H1 (cell line): ENCODE measurements at regions not wholly inside any gene's neighbourhood (a gene's known extent, or its start where the extent isn't known, plus 50 kb on each side); places are given as distances from the start of the nearest gene placed in this dataset.

Experiments used
- CTCF ChIA-PET: fragments of 300-600 bp; sonication (Branson Sonifier 250); formaldehyde crosslinking; loops from one replicate; lab custom pipeline; 2021; ENCODE audit not compliant: partially characterized antibody; lab: Charles Lee
- POLR2A ChIA-PET: fragments of 300-600 bp; sonication (Branson Sonifier 250); formaldehyde crosslinking; loops from one replicate; lab custom pipeline; 2021; ENCODE audit warnings: inconsistent platforms; ENCODE audit not compliant: partially characterized antibody; lab: Charles Lee
- DNase-seq, 2 experiments: peaks; one replicate each; pipeline versions ENCODE4 v3.0.0 to v3.0.0-alpha.2; 2010 to 2022; ENCODE audit warnings: low spot score in 2 of 2, low read depth in 1 of 2, mixed read lengths in 1 of 2
- FAIRE-seq: peaks from 2 replicates; lab custom pipeline; 2011; peaks lifted over from hg19 to GRCh38; lab: Jason Lieb, UNC
- H2AFZ ChIP-seq: 2 replicates; pipeline ENCODE4 v1.8.1; 2012; ENCODE audit warnings: low read length, inconsistent platforms
- H2AK5ac ChIP-seq: 2 replicates; pipeline ENCODE4 v1.6.1; 2013; ENCODE audit warnings: low read depth, low read length
- H2BK120ac ChIP-seq: replicated peaks from 2 replicates; pipeline ENCODE3; 2013; ENCODE audit warnings: low read depth, low read length, inconsistent platforms
- H2BK12ac ChIP-seq: 2 replicates; pipeline ENCODE4 v1.6.1; 2013; ENCODE audit warnings: low read depth, low read length
- H2BK15ac ChIP-seq: 2 replicates; pipeline ENCODE4 v1.6.1; 2013; ENCODE audit warnings: low read length
- H2BK20ac ChIP-seq: 2 replicates; pipeline ENCODE4 v1.6.1; 2013; ENCODE audit warnings: low read length
- H2BK5ac ChIP-seq: 2 replicates; pipeline ENCODE4 v1.6.1; 2013; ENCODE audit warnings: low read depth, low read length
- H3K14ac ChIP-seq: 2 replicates; pipeline ENCODE4 v1.6.1; 2013; ENCODE audit warnings: inconsistent platforms; ENCODE audit not compliant: insufficient read length
- H3K18ac ChIP-seq: 2 replicates; pipeline ENCODE4 v1.6.1; 2013; ENCODE audit warnings: low read length; ENCODE audit errors: extremely low read depth
- H3K23ac ChIP-seq: 2 replicates; pipeline ENCODE4 v1.6.1; 2013; ENCODE audit warnings: inconsistent platforms; ENCODE audit not compliant: insufficient read length
- H3K23me2 ChIP-seq: 2 replicates; pipeline ENCODE4 v1.6.1; 2013; ENCODE audit warnings: low read depth, low read length
- H3K27ac ChIP-seq: 2 replicates; pipeline ENCODE4 v1.6.1; 2011; ENCODE audit warnings: low read depth, low read length, inconsistent platforms
- H3K27me3 ChIP-seq, 4 experiments: replicated peaks in 1 of 4; 1 replicate in 1 of 4; 2 replicates in 3 of 4; pipeline versions ENCODE4 v1.6.1 to v1.8.1; 2011 to 2013; ENCODE audit warnings: low read length in 3 of 4, mild to moderate bottlenecking in 3 of 4, inconsistent platforms in 2 of 4, mixed read lengths in 2 of 4, moderate library complexity in 1 of 4; ENCODE audit not compliant: control insufficient read depth in 3 of 4, insufficient read depth in 3 of 4; ENCODE audit errors: extremely low read depth in 1 of 4
- H3K36me3 ChIP-seq, 4 experiments: 2 replicates each; pipeline versions ENCODE4 v1.6.1 to v1.8.1; 2011 to 2013; ENCODE audit warnings: mild to moderate bottlenecking in 4 of 4, low read length in 3 of 4, moderate library complexity in 2 of 4, control low read depth in 1 of 4, inconsistent platforms in 1 of 4; ENCODE audit not compliant: insufficient read depth in 4 of 4, control insufficient read depth in 2 of 4
- H3K4ac ChIP-seq: replicated peaks from 2 replicates; pipeline ENCODE3; 2013; ENCODE audit warnings: low read length, low read depth, mixed read lengths, inconsistent platforms; ENCODE audit not compliant: insufficient read length
- H3K4me1 ChIP-seq, 4 experiments: replicated peaks in 1 of 4; 1 replicate in 1 of 4; 2 replicates in 3 of 4; pipeline versions ENCODE4 v1.6.1 to v1.8.1; 2011 to 2013; ENCODE audit warnings: low read length in 3 of 4, inconsistent platforms in 2 of 4, mixed read lengths in 1 of 4; ENCODE audit not compliant: insufficient read depth in 4 of 4, control insufficient read depth in 3 of 4
- H3K4me2 ChIP-seq, 2 experiments: 2 replicates each; pipeline versions ENCODE4 v1.6.1 to v1.8.1; 2011 to 2013; ENCODE audit warnings: low read depth in 2 of 2, low read length in 2 of 2, control low read depth in 1 of 2, inconsistent platforms in 1 of 2, mild to moderate bottlenecking in 1 of 2; ENCODE audit not compliant: insufficient read depth in 1 of 2
- H3K4me3 ChIP-seq, 4 experiments: fragments of 200-600, 300-600 bp in 1 of 4; sonication (generic), shearing (Covaris generic), sonication (Bioruptor Twin) in 1 of 4; 2 replicates each; pipeline versions ENCODE4 v1.5.1 to v1.8.1; 2011 to 2016; ENCODE audit warnings: low read length in 4 of 4, low read depth in 3 of 4, control low read depth in 2 of 4, inconsistent platforms in 2 of 4, mild to moderate bottlenecking in 2 of 4, mixed read lengths in 1 of 4, moderate library complexity in 1 of 4; ENCODE audit not compliant: insufficient read depth in 2 of 4; ENCODE audit errors: extremely low read depth in 1 of 4
- H3K56ac ChIP-seq: replicated peaks from 2 replicates; pipeline ENCODE3; 2013; ENCODE audit warnings: low read depth, mild to moderate bottlenecking, mixed read lengths, low read length, inconsistent platforms; ENCODE audit not compliant: insufficient read length
- H3K79me1 ChIP-seq: 2 replicates; pipeline ENCODE4 v1.6.1; 2013; ENCODE audit warnings: low read depth, low read length, control low read depth
- H3K79me2 ChIP-seq, 2 experiments: 2 replicates each; pipeline versions ENCODE4 v1.6.1 to v1.8.1; 2012 to 2013; ENCODE audit warnings: low read length in 2 of 2, mild to moderate bottlenecking in 2 of 2, inconsistent platforms in 1 of 2; ENCODE audit not compliant: insufficient read depth in 2 of 2, control insufficient read depth in 1 of 2
- H3K9ac ChIP-seq, 4 experiments: replicated peaks in 1 of 4; 1 replicate in 1 of 4; 2 replicates in 3 of 4; pipeline versions ENCODE4 v1.6.1 to v1.8.1; 2011 to 2013; ENCODE audit warnings: low read depth in 3 of 4, low read length in 3 of 4, control low read depth in 2 of 4, mild to moderate bottlenecking in 2 of 4, moderate library complexity in 2 of 4, inconsistent platforms in 1 of 4; ENCODE audit errors: extremely low read depth in 1 of 4
- H3K9me3 ChIP-seq, 2 experiments: 2 replicates each; pipeline versions ENCODE4 v1.6.1 to v1.8.1; 2012 to 2013; ENCODE audit warnings: mild to moderate bottlenecking in 2 of 2, moderate library complexity in 2 of 2, control low read depth in 1 of 2, inconsistent platforms in 1 of 2, low read depth in 1 of 2, low read length in 1 of 2, mixed read lengths in 1 of 2; ENCODE audit not compliant: insufficient read depth in 2 of 2
- H4K20me1 ChIP-seq, 2 experiments: replicated peaks in 1 of 2; 2 replicates each; pipeline versions ENCODE3 to v1.8.1; 2011 to 2013; ENCODE audit warnings: inconsistent platforms in 2 of 2, low read length in 2 of 2, mild to moderate bottlenecking in 1 of 2; ENCODE audit not compliant: insufficient read depth in 2 of 2, control insufficient read depth in 1 of 2
- H4K5ac ChIP-seq: 2 replicates; pipeline ENCODE4 v1.6.1; 2013; ENCODE audit warnings: low read length, low read depth, mixed read lengths, inconsistent platforms; ENCODE audit not compliant: insufficient read length
- H4K8ac ChIP-seq: 2 replicates; pipeline ENCODE4 v1.8.0; 2013; ENCODE audit warnings: mild to moderate bottlenecking, moderate library complexity, low read length, inconsistent platforms; ENCODE audit not compliant: insufficient read depth; ENCODE audit errors: extremely low read depth
- H4K91ac ChIP-seq: replicated peaks from 2 replicates; pipeline ENCODE3; 2013; ENCODE audit warnings: low read length, mixed read lengths, inconsistent platforms; ENCODE audit not compliant: insufficient read length
- CBX5 ChIP-seq: fragments of 300-800, 300-1000 bp; sonication (generic); IDR thresholded peaks from 2 replicates; pipeline ENCODE4 v1.7.1; 2016; ENCODE audit warnings: antibody characterized with exemption, low read length, low read depth
- CHD1 ChIP-seq: IDR thresholded peaks from 2 replicates; pipeline ENCODE4 v1.6.1; 2012; ENCODE audit warnings: low read depth, low read length, improper control_type of control experiment
- HDAC2 ChIP-seq, 2 experiments: fragments of 300-600 bp in 1 of 2; sonication (generic) in 1 of 2; IDR thresholded peaks; 2 replicates each; pipeline ENCODE4 v1.6.1; 2011 to 2012; ENCODE audit warnings: low read depth in 2 of 2, low read length in 2 of 2, mild to moderate bottlenecking in 2 of 2, moderate library complexity in 2 of 2, borderline replicate concordance in 1 of 2, inconsistent platforms in 1 of 2
- HDAC6 ChIP-seq: IDR thresholded peaks from one replicate; pipeline ENCODE4 v1.7.1; 2012; ENCODE audit warnings: low read depth, mild to moderate bottlenecking, inconsistent platforms, low read length, moderate library complexity
- JUND ChIP-seq: IDR thresholded peaks from 2 replicates; pipeline ENCODE4 v1.6.1; 2011; ENCODE audit warnings: mild to moderate bottlenecking, improper control_type of control experiment, low read length
- TAF1 ChIP-seq: IDR thresholded peaks from 2 replicates; pipeline ENCODE4 v1.6.1; 2011; ENCODE audit warnings: mild to moderate bottlenecking, low read depth, low read length
- TEAD4 ChIP-seq: IDR thresholded peaks from 2 replicates; pipeline ENCODE4 v1.6.1; 2012; ENCODE audit warnings: low read depth, low read length, inconsistent platforms, mixed read lengths
- USF2 ChIP-seq: IDR thresholded peaks from 2 replicates; pipeline ENCODE4 v1.6.1; 2011; ENCODE audit warnings: low read length, improper control_type of control experiment
- WGBS, 2 experiments: shearing (Covaris generic) in 1 of 2; methylation state at CpG; one replicate each; pipeline versions ENCODE4 v1.1.6 to v1.1.7; 2013 to 2015; ENCODE audit warnings: low lambda C conversion rate in 2 of 2, mixed read lengths in 2 of 2, inconsistent platforms in 1 of 2, low coverage in 1 of 2, missing lambda C conversion rate in 1 of 2; ENCODE audit not compliant: insufficient replicate concordance in 2 of 2, insufficient coverage in 1 of 2, insufficient read length in 1 of 2; ENCODE audit errors: extremely low coverage in 1 of 2, missing lambda C conversion rate in 1 of 2; 5-methylcytosine and 5-hydroxymethylcytosine counted together

- H3K27me3 ChIP-seq: peaks cover 0 to 16% (median 9%) of the 10 kb centered on the region in 4 experiments; a peak in 5 of 7 replicates
- no peak overlapping the region for H2BK5ac ChIP-seq
- no peak overlapping the region for H3K4me2 ChIP-seq
- no peaks in the 10 kb centered on the region for H3K79me2 ChIP-seq
- no peak overlapping the region for H3K23ac ChIP-seq
- ChIA-PET POLR2A (interaction anchor here (0.6 to 0.7 kb wide), 2 partner anchors 23 to 365 kb away, joined by 3 read pairs; no protein-coding TSS in a partner anchor), CTCF (interaction anchor here (0.6 to 1.4 kb wide), 6 partner anchors 16 to 1023 kb away, joined by 3 to 4 read pairs (median 4); no protein-coding TSS in a partner anchor)
- H3K9me3 ChIP-seq: no peaks in the 10 kb centered on the region
- no peak overlapping the region for H4K91ac ChIP-seq
- no peak overlapping the region for H3K27ac ChIP-seq
- H3K4me1 ChIP-seq: peaks cover 2 to 5% (median 5%) of the 10 kb centered on the region in 4 experiments; a peak in 4 of 7 replicates
- no peak overlapping the region for H3K18ac ChIP-seq
- no peak for DNase-seq
- WGBS, 2 experiments: 95% methylated on average over 2 of the region's 2 CpGs; no CpG with 5 or more reads in 1 of the 2 experiments
- H2BK12ac ChIP-seq: no peak overlapping the region
- no peaks in the 10 kb centered on the region for H3K79me1 ChIP-seq
- no peak overlapping the region for H3K9ac ChIP-seq
- no peak overlapping the region for H3K4me3 ChIP-seq
- no peak overlapping the region for H2BK120ac ChIP-seq
- no peak overlapping the region for H4K5ac ChIP-seq
- TF ChIP-seq TEAD4: no peak
- TF ChIP-seq TAF1: no peak
- TF ChIP-seq USF2: no peak
- TF ChIP-seq CBX5: no peak
- no peak for TF ChIP-seq CHD1
- no peak for TF ChIP-seq HDAC6
- no peak for TF ChIP-seq JUND
- no peak for TF ChIP-seq HDAC2 (IDR thresholded peaks at IDR 0.05; ENCODE audit: borderline replicate concordance in 1 of 2, low read depth in 2 of 2, low read length in 2 of 2)
- H3K56ac ChIP-seq: no peak overlapping the region
- no peaks in the 10 kb centered on the region for H3K36me3 ChIP-seq
- H3K4ac ChIP-seq: no peak overlapping the region
- H2AK5ac ChIP-seq: no peak overlapping the region
- H3K14ac ChIP-seq: no peak overlapping the region
- no peak for FAIRE-seq
- no peaks in the 10 kb centered on the region for H4K20me1 ChIP-seq
- H2BK20ac ChIP-seq: no peak overlapping the region
- H2BK15ac ChIP-seq: no peak overlapping the region
- no peak overlapping the region for H2AFZ ChIP-seq
- peaks cover 15% of the 10 kb centered on the region for H3K23me2 ChIP-seq
- H4K8ac ChIP-seq: no peak overlapping the region
Observed at GRCh38 chr6:7048894-7049293, 58.9 kb upstream of the RREB1 start.
